Endodermal cell (in vitro differentiated cells): ENCODE measurements at regions not wholly inside any gene's neighbourhood (a gene's known extent, or its start where the extent isn't known, plus 50 kb on each side); places are given as distances from the start of the nearest gene placed in this dataset.
A peak's percentile ranks its signal among the peaks of the same experiment; 100 is the strongest.

ENCODE experiments used
- DNase-seq: peaks from one replicate; pipeline ENCODE4 v3.0.0-alpha.2; 2017
- H3K27ac ChIP-seq: 2 replicates; pipeline ENCODE4 v1.5.1; 2013; ENCODE audit warnings: mild to moderate bottlenecking, low read depth, low read length, moderate library complexity
- H3K27me3 ChIP-seq: 2 replicates; pipeline ENCODE4 v1.6.1; 2013; ENCODE audit warnings: mild to moderate bottlenecking, low read length, moderate library complexity; ENCODE audit not compliant: insufficient read depth, control insufficient read depth, poor library complexity, severe bottlenecking
- H3K36me3 ChIP-seq: 2 replicates; pipeline ENCODE4 v1.7.0; 2013; ENCODE audit warnings: mild to moderate bottlenecking, low read length, moderate library complexity; ENCODE audit not compliant: control insufficient read depth, insufficient read depth
- H3K4me1 ChIP-seq: one replicate; pipeline ENCODE4 v1.7.0; 2013; ENCODE audit warnings: low read length; ENCODE audit not compliant: control insufficient read depth, insufficient read depth
- H3K4me3 ChIP-seq: 2 replicates; pipeline ENCODE4 v1.5.1; 2013; ENCODE audit warnings: mild to moderate bottlenecking, low read length, moderate library complexity
- H3K9ac ChIP-seq: 2 replicates; pipeline ENCODE4 v1.6.1; 2013; ENCODE audit warnings: mild to moderate bottlenecking, low read length, moderate library complexity; ENCODE audit not compliant: poor library complexity, severe bottlenecking; ENCODE audit errors: extremely low read depth
- H3K9me3 ChIP-seq: 2 replicates; pipeline ENCODE4 v1.6.1; 2013; ENCODE audit warnings: mild to moderate bottlenecking, low read length, moderate library complexity; ENCODE audit not compliant: control insufficient read depth
- H3K27ac Mint-ChIP-seq: 2 replicates; pipeline ENCODE4 v1.8.0; 2020; ENCODE audit warnings: mixed read lengths
- H3K27me3 Mint-ChIP-seq: 2 replicates; pipeline ENCODE4 v1.8.0; 2021; ENCODE audit warnings: mild to moderate bottlenecking, mixed read lengths; ENCODE audit not compliant: insufficient read depth
- H3K36me3 Mint-ChIP-seq: 2 replicates; pipeline ENCODE4 v1.8.0; 2020; ENCODE audit warnings: low read depth, mixed read lengths
- H3K4me1 Mint-ChIP-seq: 2 replicates; pipeline ENCODE4 v1.8.0; 2020; ENCODE audit warnings: mixed read lengths
- H3K4me3 Mint-ChIP-seq: 2 replicates; pipeline ENCODE4 v1.8.0; 2020; ENCODE audit warnings: mild to moderate bottlenecking, moderate library complexity, mixed read lengths
- H3K9me3 Mint-ChIP-seq: 2 replicates; pipeline ENCODE4 v1.8.0; 2020; ENCODE audit warnings: mild to moderate bottlenecking, mixed read lengths
- WGBS, 2 experiments: methylation state at CpG; one replicate each; pipeline versions ENCODE4 v1.1.5 to v1.1.7; 2013; ENCODE audit warnings: missing lambda C conversion rate in 2 of 2, mixed read lengths in 1 of 2; ENCODE audit not compliant: insufficient coverage in 1 of 2, insufficient read length in 1 of 2; 5-methylcytosine and 5-hydroxymethylcytosine counted together
- TF ChIP-seq, protein P1 (sequence below): fragments of 200-600 bp; sonication (generic); conservative IDR thresholded peaks from 2 replicates; pipeline ENCODE4 v1.5.0; 2021; ENCODE audit warnings: antibody characterized with exemption, mild to moderate bottlenecking

DNA sequence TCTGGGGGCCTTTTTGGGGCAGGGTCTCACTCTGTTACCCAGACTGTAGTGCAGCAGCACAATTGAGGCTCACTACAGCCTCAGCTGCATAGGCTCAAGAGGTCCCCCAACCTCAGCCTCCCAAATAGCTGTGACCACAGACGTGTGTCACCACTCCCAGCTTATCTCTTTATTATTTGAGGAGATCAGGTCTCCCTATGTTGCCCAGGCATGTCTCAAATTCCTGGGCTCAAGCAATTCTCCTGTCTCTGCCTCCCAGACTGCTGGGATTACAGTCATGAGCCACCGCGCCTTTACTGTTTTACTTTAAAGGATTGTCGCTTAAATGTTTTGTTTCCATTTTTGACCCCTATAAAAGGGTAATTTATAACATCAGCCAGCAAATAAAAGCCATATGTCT, 502.6 kb upstream of the AUTS2 start:
- TF ChIP-seq, protein P1, sequence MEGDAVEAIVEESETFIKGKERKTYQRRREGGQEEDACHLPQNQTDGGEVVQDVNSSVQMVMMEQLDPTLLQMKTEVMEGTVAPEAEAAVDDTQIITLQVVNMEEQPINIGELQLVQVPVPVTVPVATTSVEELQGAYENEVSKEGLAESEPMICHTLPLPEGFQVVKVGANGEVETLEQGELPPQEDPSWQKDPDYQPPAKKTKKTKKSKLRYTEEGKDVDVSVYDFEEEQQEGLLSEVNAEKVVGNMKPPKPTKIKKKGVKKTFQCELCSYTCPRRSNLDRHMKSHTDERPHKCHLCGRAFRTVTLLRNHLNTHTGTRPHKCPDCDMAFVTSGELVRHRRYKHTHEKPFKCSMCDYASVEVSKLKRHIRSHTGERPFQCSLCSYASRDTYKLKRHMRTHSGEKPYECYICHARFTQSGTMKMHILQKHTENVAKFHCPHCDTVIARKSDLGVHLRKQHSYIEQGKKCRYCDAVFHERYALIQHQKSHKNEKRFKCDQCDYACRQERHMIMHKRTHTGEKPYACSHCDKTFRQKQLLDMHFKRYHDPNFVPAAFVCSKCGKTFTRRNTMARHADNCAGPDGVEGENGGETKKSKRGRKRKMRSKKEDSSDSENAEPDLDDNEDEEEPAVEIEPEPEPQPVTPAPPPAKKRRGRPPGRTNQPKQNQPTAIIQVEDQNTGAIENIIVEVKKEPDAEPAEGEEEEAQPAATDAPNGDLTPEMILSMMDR = no peak
- no peak overlapping the region for H3K4me3 Mint-ChIP-seq

GRCh38 chr7:69104023-69104422, 494.3 kb upstream of the AUTS2 start:
- TF ChIP-seq, protein P1 = no peak
- WGBS, 2 experiments = 32% methylated on average over 3 of the region's 3 CpGs; no CpG with 5 or more reads in 1 of the 2 experiments
- peaks cover 8% of the 10 kb centered on the region for H3K4me1 ChIP-seq
- Mint-ChIP-seq H3K9me3 (peaks cover 2% of the 10 kb centered on the region), H3K27me3 (peaks cover 9% of the 10 kb centered on the region), H3K36me3 (no peaks in the 10 kb centered on the region), H3K27ac (peak overlapping the region; percentile 85), H3K4me1 (peaks cover 38% of the 10 kb centered on the region), H3K4me3 (no peak overlapping the region)
- H3K9me3 ChIP-seq = no peaks in the 10 kb centered on the region
- DNase-seq = peak; percentile 78
- H3K27me3 ChIP-seq = no peaks in the 10 kb centered on the region
- no peak overlapping the region for H3K9ac ChIP-seq
- no peaks in the 10 kb centered on the region for H3K36me3 ChIP-seq
- H3K4me3 ChIP-seq = no peak overlapping the region
- H3K27ac ChIP-seq = no peak overlapping the region

More for the DNA sequence above, 502.6 kb upstream of the AUTS2 start:
- Histone ChIP-seq H3K4me3 (no peak overlapping the region), H3K27ac (no peak overlapping the region), H3K9me3 (peaks cover 26% of the 10 kb centered on the region), H3K9ac (no peak overlapping the region), H3K4me1 (no peaks in the 10 kb centered on the region), H3K27me3 (no peaks in the 10 kb centered on the region), H3K36me3 (no peaks in the 10 kb centered on the region)
- peaks cover 12% of the 10 kb centered on the region for H3K36me3 Mint-ChIP-seq
- peaks cover 32% of the 10 kb centered on the region for H3K9me3 Mint-ChIP-seq
- no peaks in the 10 kb centered on the region for H3K4me1 Mint-ChIP-seq
- DNase-seq = no peak
- peaks cover 4% of the 10 kb centered on the region for H3K27me3 Mint-ChIP-seq
- 90 to 92% methylated on average over 4 of the region's 4 CpGs for WGBS, 2 experiments
- no peak overlapping the region for H3K27ac Mint-ChIP-seq

DNA sequence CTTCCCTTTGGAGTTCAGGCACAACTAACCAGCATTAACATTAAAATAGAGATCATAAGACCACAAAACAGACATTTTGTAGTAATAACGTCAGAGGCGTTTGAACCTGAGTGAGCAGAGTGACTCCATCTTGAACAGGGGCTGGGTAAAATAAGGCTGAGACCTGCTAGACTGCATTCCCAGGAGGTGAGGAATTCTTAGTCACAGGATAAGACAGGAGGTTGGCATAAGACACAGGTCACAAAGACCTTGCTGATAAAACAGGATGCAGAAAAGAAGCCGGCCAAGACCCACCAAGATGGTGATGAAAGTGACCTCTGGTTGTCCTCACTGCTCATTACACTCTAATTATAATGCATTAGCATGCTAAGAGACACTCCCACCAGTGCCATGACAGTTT, 493.2 kb upstream of the AUTS2 start:
- DNase-seq = peak; percentile 70
- Mint-ChIP-seq H3K4me1 (peaks cover 47% of the 10 kb centered on the region), H3K36me3 (no peaks in the 10 kb centered on the region), H3K4me3 (no peak overlapping the region), H3K9me3 (peaks cover 2% of the 10 kb centered on the region), H3K27ac (peak overlapping the region; percentile 85), H3K27me3 (peaks cover 9% of the 10 kb centered on the region)
- Histone ChIP-seq H3K9me3 (no peaks in the 10 kb centered on the region), H3K36me3 (no peaks in the 10 kb centered on the region), H3K4me3 (no peak overlapping the region), H3K9ac (no peak overlapping the region), H3K27ac (no peak overlapping the region), H3K4me1 (peaks cover 12% of the 10 kb centered on the region), H3K27me3 (no peaks in the 10 kb centered on the region)
- WGBS, 2 experiments = 63 to 80% methylated on average over 3 of the region's 3 CpGs
- TF ChIP-seq, protein P1 = no peak
